Esophagus squamous epithelium (tissue), 5 donors: ENCODE measurements at regions not wholly inside any gene's neighbourhood (a gene's known extent, or its start where the extent isn't known, plus 50 kb on each side); places are given as distances from the start of the nearest gene placed in this dataset.

Experiments used
- DNase-seq: peaks from one replicate; lab custom pipeline; 2025; lab: John Stamatoyannopoulos, UW
- H3K27ac ChIP-seq, 4 donors: fragments of 200-600 bp; sonication (generic); one replicate each; pipeline ENCODE4 v1.5.1; 2016 to 2019; ENCODE audit warnings: mild to moderate bottlenecking in 1 of 4
- H3K27me3 ChIP-seq, 4 donors: fragments of 200-600 bp; sonication (generic); 1 replicate in 3 of 4; 2 replicates in 1 of 4; pipeline versions ENCODE4 v1.5.1 to v1.6.0; 2017 to 2021; ENCODE audit warnings: antibody characterized with exemption in 1 of 4
- H3K36me3 ChIP-seq, 3 donors: fragments of 200-600 bp; sonication (generic); one replicate each; pipeline ENCODE4 v1.5.1; 2016 to 2019
- H3K4me1 ChIP-seq, 3 donors: fragments of 200-600 bp; sonication (generic); one replicate each; pipeline ENCODE4 v1.5.1; 2017 to 2019
- H3K4me3 ChIP-seq, 4 donors: fragments of 200-600 bp; sonication (generic); 1 replicate in 3 of 4; 2 replicates in 1 of 4; pipeline ENCODE4 v1.5.1; 2016 to 2019; ENCODE audit warnings: mild to moderate bottlenecking in 2 of 4, moderate library complexity in 1 of 4
- H3K9me3 ChIP-seq, 3 donors: fragments of 200-600 bp; sonication (generic); one replicate each; pipeline ENCODE4 v1.5.1; 2016 to 2019
- POLR2A ChIP-seq, 4 donors: fragments of 450-650 bp; IDR thresholded peaks; one replicate each; pipeline ENCODE4 v1.6.1; 2017; ENCODE audit warnings: antibody characterized with exemption in 4 of 4, mild to moderate bottlenecking in 4 of 4, moderate library complexity in 3 of 4
- WGBS, 2 donors: methylation state at CpG; one replicate each; pipeline ENCODE4 v1.1.5; 2018; 5-methylcytosine and 5-hydroxymethylcytosine counted together
- intact Hi-C: fragments of 100-400 bp; cut with DNase I; formaldehyde crosslinking; loops from one replicate; pipeline ENCODE4 v1.15.0; 2022
- TF ChIP-seq, protein P1 (sequence below), 6 experiments: fragments of 450-650 bp in 4 of 6; fragments of 200-600 bp in 2 of 6; sonication (generic) in 2 of 6; IDR thresholded peaks; one replicate each; pipeline ENCODE4 v1.5.1; 2016 to 2019; ENCODE audit warnings: antibody characterized with exemption in 6 of 6, mild to moderate bottlenecking in 4 of 6, moderate library complexity in 4 of 6
- donor health status: DM: yes; HTN: yes; CAD: no.

DNA sequence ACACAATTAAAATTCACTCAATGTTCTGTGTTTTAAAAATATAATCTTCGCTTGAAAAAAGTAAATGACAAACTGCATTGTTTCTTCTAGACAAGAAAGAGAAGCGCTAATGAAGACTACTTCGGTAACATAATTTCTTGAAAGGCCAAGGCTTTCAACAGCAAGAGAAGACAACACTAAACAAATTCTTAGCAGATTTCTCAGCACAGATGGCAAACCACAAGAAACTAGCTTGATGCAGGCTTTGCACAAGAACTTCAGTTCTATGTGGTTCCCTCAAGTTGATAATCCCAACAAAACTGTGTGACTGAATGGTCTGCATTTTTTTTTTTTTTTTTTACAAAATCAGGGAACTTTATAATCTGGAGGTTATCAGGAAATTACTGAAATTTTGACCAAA is 447.4 kb upstream of the NRSN1 start:
- Histone ChIP-seq H3K9me3 (peaks cover 0 to under 1% (median 0%) of the 10 kb centered on the region in 3 donors), H3K4me3 (no peak overlapping the region), H3K36me3 (no peaks in the 10 kb centered on the region), H3K27me3 (no peaks in the 10 kb centered on the region), H3K4me1 (no peaks in the 10 kb centered on the region), H3K27ac (no peak overlapping the region)
- DNase-seq: no peak
- 58 to 92% methylated on average over 3 of the region's 3 CpGs for WGBS, 2 donors
- TF ChIP-seq POLR2A (IDR thresholded peaks at IDR 0.05): no peak
- TF ChIP-seq, protein P1, sequence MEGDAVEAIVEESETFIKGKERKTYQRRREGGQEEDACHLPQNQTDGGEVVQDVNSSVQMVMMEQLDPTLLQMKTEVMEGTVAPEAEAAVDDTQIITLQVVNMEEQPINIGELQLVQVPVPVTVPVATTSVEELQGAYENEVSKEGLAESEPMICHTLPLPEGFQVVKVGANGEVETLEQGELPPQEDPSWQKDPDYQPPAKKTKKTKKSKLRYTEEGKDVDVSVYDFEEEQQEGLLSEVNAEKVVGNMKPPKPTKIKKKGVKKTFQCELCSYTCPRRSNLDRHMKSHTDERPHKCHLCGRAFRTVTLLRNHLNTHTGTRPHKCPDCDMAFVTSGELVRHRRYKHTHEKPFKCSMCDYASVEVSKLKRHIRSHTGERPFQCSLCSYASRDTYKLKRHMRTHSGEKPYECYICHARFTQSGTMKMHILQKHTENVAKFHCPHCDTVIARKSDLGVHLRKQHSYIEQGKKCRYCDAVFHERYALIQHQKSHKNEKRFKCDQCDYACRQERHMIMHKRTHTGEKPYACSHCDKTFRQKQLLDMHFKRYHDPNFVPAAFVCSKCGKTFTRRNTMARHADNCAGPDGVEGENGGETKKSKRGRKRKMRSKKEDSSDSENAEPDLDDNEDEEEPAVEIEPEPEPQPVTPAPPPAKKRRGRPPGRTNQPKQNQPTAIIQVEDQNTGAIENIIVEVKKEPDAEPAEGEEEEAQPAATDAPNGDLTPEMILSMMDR (IDR thresholded peaks at IDR 0.05): no peak
- intact Hi-C loops: no loop called here

DNA sequence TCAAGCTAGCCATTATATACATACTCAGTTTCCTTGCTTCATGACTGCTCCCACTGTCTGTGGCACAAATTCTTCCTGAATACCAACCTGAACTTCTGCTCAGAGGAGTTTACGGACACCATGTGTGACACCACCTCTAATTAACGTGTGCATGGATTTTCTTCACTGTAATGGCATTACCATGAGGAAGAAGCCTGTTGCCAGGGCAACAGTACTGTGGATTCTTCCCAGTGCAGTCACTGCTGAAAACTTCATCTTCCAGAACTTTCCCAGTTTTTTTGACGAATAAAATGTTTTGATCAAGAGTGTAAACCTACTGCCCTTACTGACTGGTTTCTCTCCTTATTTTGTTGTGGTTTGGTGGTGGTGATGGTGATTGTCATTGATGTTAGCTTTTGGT is 444.3 kb upstream of the NRSN1 start:
- Histone ChIP-seq H3K4me3 (no peak overlapping the region), H3K27me3 (no peaks in the 10 kb centered on the region), H3K36me3 (no peaks in the 10 kb centered on the region), H3K4me1 (no peaks in the 10 kb centered on the region), H3K27ac (no peak overlapping the region), H3K9me3 (no peaks in the 10 kb centered on the region)
- intact Hi-C loops: no loop called here
- no peak for TF ChIP-seq POLR2A (IDR thresholded peaks at IDR 0.05)
- TF ChIP-seq, protein P1 (IDR thresholded peaks at IDR 0.05): no peak
- 46 to 54% methylated on average over 3 of the region's 3 CpGs for WGBS, 2 donors
- no peak for DNase-seq

DNA sequence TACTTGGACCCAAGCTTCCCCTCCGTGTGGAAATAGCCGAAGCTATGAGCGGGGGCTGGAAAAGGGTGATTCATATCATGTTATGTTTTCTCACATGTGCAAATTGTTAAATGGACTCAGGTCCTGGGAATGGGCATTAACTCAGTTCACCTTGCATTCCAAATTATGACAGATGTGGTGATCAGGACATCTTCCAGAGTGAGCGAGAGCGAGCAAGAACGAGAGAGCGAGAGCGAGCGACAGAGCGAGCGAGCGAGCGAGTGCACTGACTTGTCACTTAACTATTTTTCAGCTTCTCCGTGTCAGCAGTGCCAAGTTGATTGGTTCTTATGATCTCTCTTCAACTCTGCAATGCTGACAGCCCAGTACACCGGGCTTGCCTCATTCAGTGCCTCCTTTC is 437.4 kb upstream of the NRSN1 start:
- no peak for DNase-seq
- H3K27me3 ChIP-seq: no peaks in the 10 kb centered on the region
- WGBS, 2 donors: 81 to 82% methylated on average over 15 of the region's 15 CpGs
- no peak overlapping the region for H3K4me3 ChIP-seq
- TF ChIP-seq, protein P1 (IDR thresholded peaks at IDR 0.05): no peak
- TF ChIP-seq POLR2A (IDR thresholded peaks at IDR 0.05): no peak
- no peaks in the 10 kb centered on the region for H3K36me3 ChIP-seq
- H3K9me3 ChIP-seq: no peaks in the 10 kb centered on the region
- H3K27ac ChIP-seq: no peak overlapping the region
- intact Hi-C loops: no loop called here
- peaks cover 0 to 10% (median 0%) of the 10 kb centered on the region in 3 donors for H3K4me1 ChIP-seq

DNA sequence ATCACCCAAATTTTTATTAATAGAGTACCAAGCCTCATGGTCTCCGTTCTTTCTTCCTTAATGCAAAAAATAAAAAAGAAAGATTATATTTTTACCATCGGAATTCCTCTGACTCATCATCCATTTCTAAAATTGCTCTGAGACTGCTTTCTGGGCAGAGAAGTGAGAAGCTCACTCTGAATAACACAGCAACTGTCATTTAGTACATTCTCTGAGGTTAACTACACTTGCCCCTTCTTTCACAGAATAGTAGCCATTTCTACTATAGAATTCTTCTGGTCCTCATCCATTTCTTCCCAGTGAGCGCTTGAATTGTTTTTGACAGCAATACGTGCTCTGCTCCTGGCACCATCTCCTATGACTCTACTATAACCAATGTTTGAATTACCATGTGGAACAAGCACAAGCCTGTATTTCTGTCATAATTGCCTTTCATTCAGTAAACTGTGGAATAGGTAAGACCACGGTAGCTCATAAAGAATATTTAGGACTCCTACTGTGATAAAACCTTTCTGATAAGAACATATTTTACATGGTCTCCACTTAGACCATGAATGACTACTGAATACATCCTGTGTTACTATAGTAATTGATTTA is 435.5 kb upstream of the NRSN1 start:
- no peak overlapping the region for H3K4me3 ChIP-seq
- DNase-seq: no peak
- H3K9me3 ChIP-seq: no peaks in the 10 kb centered on the region
- H3K4me1 ChIP-seq: peaks cover 0 to 10% (median 0%) of the 10 kb centered on the region in 3 donors
- TF ChIP-seq, protein P1 (IDR thresholded peaks at IDR 0.05): no peak
- no peak for TF ChIP-seq POLR2A (IDR thresholded peaks at IDR 0.05)
- intact Hi-C loops: no loop called here
- no peaks in the 10 kb centered on the region for H3K36me3 ChIP-seq
- H3K27ac ChIP-seq: no peak overlapping the region
- no peaks in the 10 kb centered on the region for H3K27me3 ChIP-seq
- 31 to 34% methylated on average over 5 of the region's 5 CpGs for WGBS, 2 donors

DNA sequence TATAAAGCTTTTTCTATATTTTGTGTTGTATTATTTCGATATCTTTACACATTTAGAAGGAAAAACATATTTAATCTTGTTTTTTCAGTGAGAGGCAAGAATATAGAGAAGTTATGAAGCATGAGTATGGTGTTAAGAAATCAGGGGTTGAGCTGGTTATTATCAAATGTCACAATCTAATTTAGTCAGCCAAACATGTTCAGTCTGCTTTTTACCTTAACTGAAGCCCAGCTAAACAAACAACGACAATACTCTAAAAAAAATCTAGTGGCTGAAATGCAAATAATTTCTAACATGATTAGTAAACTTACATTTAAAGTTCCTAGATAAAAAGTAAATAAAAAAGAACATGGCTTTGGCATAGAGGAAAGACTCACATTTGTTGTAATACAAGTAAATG is 433.8 kb upstream of the NRSN1 start:
- no peak for TF ChIP-seq POLR2A (IDR thresholded peaks at IDR 0.05)
- TF ChIP-seq, protein P1 (IDR thresholded peaks at IDR 0.05): no peak
- Histone ChIP-seq H3K36me3 (no peaks in the 10 kb centered on the region), H3K4me3 (no peak overlapping the region), H3K27me3 (no peaks in the 10 kb centered on the region), H3K9me3 (no peaks in the 10 kb centered on the region), H3K27ac (no peak overlapping the region), H3K4me1 (peaks cover 0 to 16% (median 0%) of the 10 kb centered on the region in 3 donors)
- intact Hi-C loops: no loop called here
- no peak for DNase-seq
- 54 to 63% methylated on average over 2 of the region's 2 CpGs for WGBS, 2 donors
